ENCODE measurements at regions not wholly inside any gene's neighbourhood (a gene's known extent, or its start where the extent isn't known, plus 50 kb on each side); places are given as distances from the start of the nearest gene placed in this dataset.

DNA sequence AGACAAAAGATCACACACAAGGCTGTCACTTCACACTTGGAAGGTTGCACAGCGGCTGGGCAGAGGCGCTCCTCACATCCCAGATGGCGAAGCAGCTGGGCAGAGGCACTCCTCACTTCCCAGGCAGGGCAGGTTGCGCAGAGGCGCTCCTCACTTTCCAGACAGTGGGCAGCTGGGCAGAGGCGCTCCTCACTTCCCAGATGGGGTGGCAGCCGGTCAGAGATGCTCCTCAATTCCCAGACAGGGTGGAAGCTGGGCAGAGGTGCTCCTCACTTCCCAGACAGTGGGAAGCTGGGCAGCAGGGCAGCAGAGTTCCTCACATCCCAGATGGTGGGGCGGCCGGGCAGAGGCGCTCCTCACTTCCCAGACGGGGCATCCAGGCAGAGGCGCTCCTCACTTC lies 199.2 kb downstream of the RTL9 start:
- TF ChIP-seq, protein P1, sequence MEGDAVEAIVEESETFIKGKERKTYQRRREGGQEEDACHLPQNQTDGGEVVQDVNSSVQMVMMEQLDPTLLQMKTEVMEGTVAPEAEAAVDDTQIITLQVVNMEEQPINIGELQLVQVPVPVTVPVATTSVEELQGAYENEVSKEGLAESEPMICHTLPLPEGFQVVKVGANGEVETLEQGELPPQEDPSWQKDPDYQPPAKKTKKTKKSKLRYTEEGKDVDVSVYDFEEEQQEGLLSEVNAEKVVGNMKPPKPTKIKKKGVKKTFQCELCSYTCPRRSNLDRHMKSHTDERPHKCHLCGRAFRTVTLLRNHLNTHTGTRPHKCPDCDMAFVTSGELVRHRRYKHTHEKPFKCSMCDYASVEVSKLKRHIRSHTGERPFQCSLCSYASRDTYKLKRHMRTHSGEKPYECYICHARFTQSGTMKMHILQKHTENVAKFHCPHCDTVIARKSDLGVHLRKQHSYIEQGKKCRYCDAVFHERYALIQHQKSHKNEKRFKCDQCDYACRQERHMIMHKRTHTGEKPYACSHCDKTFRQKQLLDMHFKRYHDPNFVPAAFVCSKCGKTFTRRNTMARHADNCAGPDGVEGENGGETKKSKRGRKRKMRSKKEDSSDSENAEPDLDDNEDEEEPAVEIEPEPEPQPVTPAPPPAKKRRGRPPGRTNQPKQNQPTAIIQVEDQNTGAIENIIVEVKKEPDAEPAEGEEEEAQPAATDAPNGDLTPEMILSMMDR (IDR thresholded peaks at IDR 0.05) = no peak
- H3K27me3 ChIP-seq = no peaks in the 10 kb centered on the region
- H3K4me1 ChIP-seq = no peaks in the 10 kb centered on the region
- DNase-seq = no peak
- H3K27ac ChIP-seq = no peak overlapping the region
- intact Hi-C loops (cut with DNase I; ENCODE audit: low total_unique reads) = no loop called here
- peaks cover 0 to 13% (median 8%) of the 10 kb centered on the region in 3 donors for H3K9me3 ChIP-seq
- no peaks in the 10 kb centered on the region for H3K36me3 ChIP-seq
- H3K4me3 ChIP-seq = no peak overlapping the region

DNA sequence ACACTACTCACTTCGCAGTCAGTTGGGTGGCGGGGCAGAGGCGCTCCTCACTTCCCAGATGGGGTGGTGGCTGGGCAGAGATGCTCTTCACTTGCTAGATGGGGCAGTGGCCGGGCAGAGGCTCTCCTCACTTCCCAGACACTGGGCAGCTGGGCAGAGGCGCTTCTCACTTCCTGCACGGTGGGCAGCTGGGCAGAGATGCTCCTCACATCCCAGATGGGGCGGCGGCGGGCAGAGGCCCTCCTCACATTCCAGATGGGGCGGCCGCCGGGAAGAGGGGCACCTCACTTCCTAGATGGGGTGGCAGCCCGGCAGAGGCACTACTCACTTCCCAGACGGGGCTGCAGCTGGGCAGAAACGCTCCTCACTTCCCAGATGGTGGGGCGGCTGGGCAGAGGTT lies 199.8 kb downstream of the RTL9 start:
- intact Hi-C loops (cut with DNase I; ENCODE audit: low total_unique reads) = no loop called here
- H3K4me1 ChIP-seq = no peaks in the 10 kb centered on the region
- no peaks in the 10 kb centered on the region for H3K36me3 ChIP-seq
- H3K27ac ChIP-seq = no peak overlapping the region
- H3K4me3 ChIP-seq = no peak overlapping the region
- H3K27me3 ChIP-seq = no peaks in the 10 kb centered on the region
- no peak for DNase-seq
- TF ChIP-seq, protein P1 (IDR thresholded peaks at IDR 0.05) = no peak
- peaks cover 0 to 13% (median 8%) of the 10 kb centered on the region in 3 donors for H3K9me3 ChIP-seq

DNA sequence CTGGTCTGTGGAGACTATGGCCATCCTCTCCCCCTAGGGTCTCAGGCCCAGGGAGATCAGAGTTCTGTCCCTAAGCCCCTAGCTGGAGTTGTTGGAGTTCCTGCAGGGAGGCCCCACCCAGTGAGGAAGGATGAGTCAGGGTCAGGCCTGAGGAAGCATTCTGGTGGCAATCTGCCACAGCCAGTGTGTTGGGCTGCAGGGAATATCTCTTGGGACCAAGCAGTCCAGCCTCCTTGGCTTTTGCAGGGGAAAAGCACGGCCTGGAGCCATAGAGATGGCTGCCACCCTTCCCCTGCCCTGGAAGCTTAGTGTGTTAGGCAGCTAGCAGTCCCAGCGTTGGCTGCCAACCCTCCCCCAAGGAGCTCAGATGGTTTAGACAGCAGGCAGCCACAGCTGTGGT lies 202.4 kb downstream of the RTL9 start:
- TF ChIP-seq, protein P1 (IDR thresholded peaks at IDR 0.05) = no peak
- no peak overlapping the region for H3K27ac ChIP-seq
- H3K27me3 ChIP-seq = no peaks in the 10 kb centered on the region
- H3K4me3 ChIP-seq = no peak overlapping the region
- no peaks in the 10 kb centered on the region for H3K36me3 ChIP-seq
- H3K4me1 ChIP-seq = no peaks in the 10 kb centered on the region
- DNase-seq = no peak
- intact Hi-C loops (cut with DNase I; ENCODE audit: low total_unique reads) = no loop called here
- peaks cover 0 to 17% (median 10%) of the 10 kb centered on the region in 3 donors for H3K9me3 ChIP-seq

DNA sequence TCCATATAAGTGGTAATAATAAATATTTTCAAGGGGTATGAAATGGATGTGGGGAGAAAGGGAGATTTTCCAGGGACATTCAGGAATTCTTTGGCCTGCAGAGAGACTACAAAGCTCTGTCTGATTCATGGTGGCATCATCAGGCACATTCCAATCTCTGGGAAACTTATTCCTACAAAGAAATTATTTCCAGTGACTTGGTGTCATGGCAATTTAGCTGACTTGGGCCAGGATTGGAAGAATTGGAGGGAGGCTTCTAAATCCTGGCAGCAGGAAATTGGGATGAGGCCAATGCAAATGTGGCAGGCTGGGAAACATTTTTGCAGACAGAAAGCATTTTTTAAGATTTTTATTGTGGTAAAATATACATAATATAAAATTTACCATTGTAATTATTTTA lies 204.6 kb downstream of the RTL9 start:
- TF ChIP-seq, protein P1 (IDR thresholded peaks at IDR 0.05) = no peak
- no peaks in the 10 kb centered on the region for H3K4me1 ChIP-seq
- peaks cover 0 to 15% (median 7%) of the 10 kb centered on the region in 3 donors for H3K9me3 ChIP-seq
- DNase-seq = no peak
- no peak overlapping the region for H3K4me3 ChIP-seq
- intact Hi-C loops (cut with DNase I; ENCODE audit: low total_unique reads) = no loop called here
- H3K36me3 ChIP-seq = no peaks in the 10 kb centered on the region
- no peak overlapping the region for H3K27ac ChIP-seq
- H3K27me3 ChIP-seq = no peaks in the 10 kb centered on the region

DNA sequence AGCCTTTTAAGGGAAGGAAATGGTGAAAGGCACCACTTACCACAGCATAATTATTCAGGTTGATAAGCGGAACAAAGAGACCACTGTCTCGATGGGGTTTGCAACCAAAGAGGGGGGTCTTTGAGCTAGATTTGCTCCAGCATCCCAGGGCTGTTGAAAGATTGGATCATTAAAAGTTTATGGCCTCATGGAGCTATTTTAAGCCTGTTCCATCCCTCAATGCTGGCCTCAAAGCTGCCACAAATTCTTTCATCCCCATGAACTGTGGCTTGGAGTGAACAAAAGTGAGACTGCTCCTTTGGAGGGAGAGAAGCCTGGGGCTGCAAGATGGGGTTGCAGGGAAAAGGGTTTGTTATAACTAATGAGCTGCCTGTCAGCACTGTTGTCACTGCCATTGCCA lies 209.8 kb downstream of the RTL9 start:
- Histone ChIP-seq H3K4me3 (no peak overlapping the region), H3K27ac (no peak overlapping the region), H3K9me3 (peaks cover 0 to 12% (median 4%) of the 10 kb centered on the region in 3 donors), H3K4me1 (no peaks in the 10 kb centered on the region), H3K27me3 (no peaks in the 10 kb centered on the region), H3K36me3 (no peaks in the 10 kb centered on the region)
- TF ChIP-seq, protein P1 (IDR thresholded peaks at IDR 0.05) = no peak
- intact Hi-C loops (cut with DNase I; ENCODE audit: low total_unique reads) = no loop called here
- no peak for DNase-seq

DNA sequence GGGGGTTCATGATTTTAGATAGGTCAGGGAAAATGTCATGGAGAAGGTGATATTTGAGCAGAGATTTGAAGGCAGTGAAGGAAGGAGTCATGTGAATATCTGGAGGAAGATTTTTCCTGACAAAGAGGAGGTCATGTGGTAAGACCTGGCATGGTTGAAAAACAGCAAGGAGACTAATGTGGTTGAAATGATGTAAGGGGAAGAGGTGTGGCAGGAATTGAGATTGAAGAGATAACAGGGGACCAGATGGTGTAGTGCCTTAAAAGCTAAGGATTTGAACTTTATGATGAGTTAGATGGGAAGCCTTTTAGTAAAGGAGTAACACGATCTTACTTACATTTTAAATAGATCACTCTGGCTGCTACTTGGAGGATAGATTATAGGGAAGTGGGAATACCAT lies 210.9 kb downstream of the RTL9 start:
- Histone ChIP-seq H3K27me3 (no peaks in the 10 kb centered on the region), H3K27ac (no peak overlapping the region), H3K4me3 (no peak overlapping the region), H3K36me3 (no peaks in the 10 kb centered on the region), H3K9me3 (peaks cover 0 to 12% (median 4%) of the 10 kb centered on the region in 3 donors), H3K4me1 (no peaks in the 10 kb centered on the region)
- TF ChIP-seq, protein P1 (IDR thresholded peaks at IDR 0.05) = no peak
- intact Hi-C loops (cut with DNase I; ENCODE audit: low total_unique reads) = no loop called here
- no peak for DNase-seq
